ENCODE measurements at regions not wholly inside any gene's neighbourhood (a gene's known extent, or its start where the extent isn't known, plus 50 kb on each side); places are given as distances from the start of the nearest gene placed in this dataset.

DNA sequence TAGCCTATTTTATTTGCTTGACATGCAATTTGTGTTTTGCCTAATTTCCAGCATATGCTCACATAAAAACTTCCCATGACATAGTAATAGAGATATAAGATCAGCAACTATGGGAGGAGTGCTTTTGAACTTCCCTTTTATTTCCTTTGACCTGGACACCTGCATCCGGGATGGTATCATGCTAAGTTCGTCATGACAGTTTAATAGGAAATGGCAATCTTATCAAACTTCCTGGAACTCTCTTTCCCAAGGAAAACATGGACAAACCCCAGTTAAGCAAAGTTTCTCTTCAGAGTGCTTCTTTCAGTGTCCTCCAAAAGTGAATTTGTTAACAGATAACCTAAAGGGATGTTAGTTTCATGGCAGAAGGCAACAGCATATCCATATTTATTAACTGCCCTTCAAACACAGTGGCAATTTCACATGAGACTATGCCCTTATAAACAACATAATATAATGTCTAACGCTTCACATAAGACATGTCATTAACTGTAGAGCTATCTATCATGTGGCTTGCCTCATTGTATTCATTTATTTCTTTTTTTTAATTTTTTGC lies 474.7 kb upstream of the SEMA3A start:
- Histone ChIP-seq H3K27ac (ENCODE audit: low read length) (no peak overlapping the region), H3K4me1 (ENCODE audit: control insufficient read depth, insufficient read depth, low read length) (peaks cover 4% of the 10 kb centered on the region), H3K4me3 (ENCODE audit: low read length) (no peak overlapping the region), H3K9me3 (ENCODE audit: control insufficient read depth, low read length) (no peaks in the 10 kb centered on the region), H3K27me3 (ENCODE audit: control insufficient read depth, insufficient read depth) (no peaks in the 10 kb centered on the region)
- DNase-seq (no peak), ATAC-seq (peak; percentile 54 to 91)
- 46% methylated on average over 3 of the region's 3 CpGs for WGBS
- intact Hi-C loops (cut with DNase I): no loop called here

DNA sequence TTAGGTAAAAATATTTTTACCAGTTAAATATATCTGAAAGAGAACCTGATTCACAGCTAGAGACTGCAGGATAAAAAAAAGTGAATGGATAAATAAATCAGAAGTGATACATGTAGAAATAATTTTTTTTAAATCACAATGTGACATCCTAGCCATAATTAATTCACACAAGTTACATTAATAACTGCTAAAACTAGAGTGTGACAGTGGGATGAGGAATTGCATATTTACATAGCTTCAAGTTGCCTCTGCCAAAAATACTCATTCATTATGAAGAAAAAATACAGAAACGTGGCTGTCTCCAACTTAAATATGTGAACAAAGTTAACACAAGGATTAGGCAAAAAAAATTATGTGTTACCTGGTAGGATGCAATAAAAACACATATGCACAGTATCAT lies 473.5 kb upstream of the SEMA3A start:
- Histone ChIP-seq H3K9me3 (ENCODE audit: control insufficient read depth, low read length) (no peaks in the 10 kb centered on the region), H3K27ac (ENCODE audit: low read length) (no peak overlapping the region), H3K4me1 (ENCODE audit: control insufficient read depth, insufficient read depth, low read length) (peaks cover 3% of the 10 kb centered on the region), H3K27me3 (ENCODE audit: control insufficient read depth, insufficient read depth) (no peaks in the 10 kb centered on the region), H3K4me3 (ENCODE audit: low read length) (no peak overlapping the region)
- 53% methylated on average over 1 of the region's 1 CpG for WGBS
- intact Hi-C loops (cut with DNase I): no loop called here
- ATAC-seq (no peak), DNase-seq (no peak)

- Histone ChIP-seq H3K4me3 (ENCODE audit: low read length) (no peak overlapping the region), H3K4me1 (ENCODE audit: control insufficient read depth, insufficient read depth, low read length) (no peaks in the 10 kb centered on the region), H3K9me3 (ENCODE audit: control insufficient read depth, low read length) (no peaks in the 10 kb centered on the region), H3K27ac (ENCODE audit: low read length) (no peak overlapping the region), H3K27me3 (ENCODE audit: control insufficient read depth, insufficient read depth) (no peaks in the 10 kb centered on the region)
- ATAC-seq (no peak), DNase-seq (no peak)
- 48% methylated on average over 2 of the region's 2 CpGs for WGBS
- intact Hi-C loops (cut with DNase I): no loop called here
These were observed 472.1 kb upstream of the SEMA3A start for GRCh38 chr7:84666651-84667050.

GRCh38 chr7:84665339-84665738 lies 470.8 kb upstream of the SEMA3A start:
- no peak for ATAC-seq

GRCh38 chr7:84664626-84665025 lies 470.0 kb upstream of the SEMA3A start:
- H3K9me3 ChIP-seq (ENCODE audit: control insufficient read depth, low read length): no peaks in the 10 kb centered on the region
- WGBS: 88% methylated on average over 1 of the region's 1 CpG
- no peak for ATAC-seq
- no peak for DNase-seq
- no peak overlapping the region for H3K4me3 ChIP-seq (ENCODE audit: low read length)
- no peaks in the 10 kb centered on the region for H3K4me1 ChIP-seq (ENCODE audit: control insufficient read depth, insufficient read depth, low read length)
- no peak overlapping the region for H3K27ac ChIP-seq (ENCODE audit: low read length)
- no peaks in the 10 kb centered on the region for H3K27me3 ChIP-seq (ENCODE audit: control insufficient read depth, insufficient read depth)
- intact Hi-C loops (cut with DNase I): no loop called here

More at GRCh38 chr7:84665339-84665738, 470.8 kb upstream of the SEMA3A start:
- DNase-seq: no peak
- Histone ChIP-seq H3K4me3 (ENCODE audit: low read length) (no peak overlapping the region), H3K27ac (ENCODE audit: low read length) (no peak overlapping the region), H3K27me3 (ENCODE audit: control insufficient read depth, insufficient read depth) (no peaks in the 10 kb centered on the region), H3K9me3 (ENCODE audit: control insufficient read depth, low read length) (no peaks in the 10 kb centered on the region), H3K4me1 (ENCODE audit: control insufficient read depth, insufficient read depth, low read length) (no peaks in the 10 kb centered on the region)
- intact Hi-C loops (cut with DNase I): no loop called here
- 86% methylated on average over 2 of the region's 2 CpGs for WGBS

DNA sequence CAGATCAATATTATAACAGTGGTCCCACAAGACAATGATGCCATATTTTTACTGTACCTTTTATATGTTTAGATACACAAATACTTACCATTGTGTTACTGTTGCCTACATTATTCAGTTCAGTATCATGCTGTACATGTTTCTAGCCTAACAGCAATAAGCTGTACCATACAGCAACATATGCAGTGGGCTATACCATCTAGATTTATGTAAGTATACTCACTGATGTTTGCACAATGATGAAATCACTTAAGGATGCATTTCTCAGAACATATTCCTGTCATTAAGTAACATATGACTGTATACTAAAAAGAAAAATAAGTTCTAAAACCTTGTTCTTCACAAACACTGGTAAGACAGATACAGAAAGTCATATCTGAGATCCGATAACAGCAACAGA lies 468.6 kb upstream of the SEMA3A start:
- DNase-seq (no peak), ATAC-seq (no peak)
- no peaks in the 10 kb centered on the region for H3K4me1 ChIP-seq (ENCODE audit: control insufficient read depth, insufficient read depth, low read length)
- H3K4me3 ChIP-seq (ENCODE audit: low read length): no peak overlapping the region
- no peaks in the 10 kb centered on the region for H3K9me3 ChIP-seq (ENCODE audit: control insufficient read depth, low read length)
- H3K27ac ChIP-seq (ENCODE audit: low read length): no peak overlapping the region
- no peaks in the 10 kb centered on the region for H3K27me3 ChIP-seq (ENCODE audit: control insufficient read depth, insufficient read depth)
- intact Hi-C loops (cut with DNase I): no loop called here
- WGBS: 82% methylated on average over 1 of the region's 1 CpG

DNA sequence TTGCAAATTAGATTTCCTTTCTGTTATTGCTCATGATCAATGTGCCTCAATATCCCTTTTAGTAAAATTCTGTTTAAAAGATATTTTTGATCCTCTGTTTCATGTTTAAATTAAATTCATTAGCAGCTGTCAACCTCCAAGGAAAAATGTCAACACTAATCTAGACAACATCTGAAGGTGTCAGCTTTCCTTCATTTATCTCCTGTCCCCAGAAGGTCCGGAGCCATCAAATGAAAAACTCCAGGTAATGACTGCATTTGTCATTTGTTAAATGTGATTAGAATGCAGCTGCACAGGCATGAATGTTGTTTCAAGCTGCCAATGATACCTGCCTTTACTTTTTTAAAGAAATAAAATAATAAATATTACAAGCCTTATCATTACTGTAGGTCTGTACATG lies 463.7 kb upstream of the SEMA3A start:
- intact Hi-C loops (cut with DNase I): no loop called here
- H3K4me3 ChIP-seq (ENCODE audit: low read length): no peak overlapping the region
- no peak overlapping the region for H3K27ac ChIP-seq (ENCODE audit: low read length)
- WGBS: 75% methylated on average over 1 of the region's 1 CpG
- no peaks in the 10 kb centered on the region for H3K27me3 ChIP-seq (ENCODE audit: control insufficient read depth, insufficient read depth)
- no peaks in the 10 kb centered on the region for H3K4me1 ChIP-seq (ENCODE audit: control insufficient read depth, insufficient read depth, low read length)
- DNase-seq: no peak
- ATAC-seq: no peak
- no peaks in the 10 kb centered on the region for H3K9me3 ChIP-seq (ENCODE audit: control insufficient read depth, low read length)

GRCh38 chr7:84654273-84654672 lies 459.7 kb upstream of the SEMA3A start:
- 78% methylated on average over 1 of the region's 1 CpG for WGBS
- DNase-seq (no peak), ATAC-seq (no peak)
- no peak overlapping the region for H3K4me3 ChIP-seq (ENCODE audit: low read length)
- no peaks in the 10 kb centered on the region for H3K27me3 ChIP-seq (ENCODE audit: control insufficient read depth, insufficient read depth)
- intact Hi-C loops (cut with DNase I): no loop called here
- H3K4me1 ChIP-seq (ENCODE audit: control insufficient read depth, insufficient read depth, low read length): no peaks in the 10 kb centered on the region
- no peaks in the 10 kb centered on the region for H3K9me3 ChIP-seq (ENCODE audit: control insufficient read depth, low read length)
- H3K27ac ChIP-seq (ENCODE audit: low read length): no peak overlapping the region

DNA sequence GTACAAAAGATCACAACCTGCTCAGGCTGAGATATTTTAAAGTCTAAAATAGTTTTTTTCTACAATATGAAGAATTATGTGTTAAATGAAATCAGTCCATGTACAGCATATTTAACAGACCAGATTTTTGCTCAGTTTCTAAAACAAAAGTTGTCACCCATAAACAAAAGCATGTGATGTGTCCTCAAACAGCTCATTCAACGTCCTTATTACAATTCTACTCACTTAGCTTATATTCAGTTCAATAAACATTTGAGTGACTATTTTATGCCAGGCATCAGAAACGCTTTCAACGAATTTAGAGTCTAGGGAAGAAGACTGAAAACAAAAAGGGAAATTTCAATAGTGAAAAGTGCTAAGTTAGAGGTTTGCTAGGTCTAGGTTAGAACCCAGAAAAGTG lies 457.3 kb upstream of the SEMA3A start:
- WGBS: 90% methylated on average over 3 of the region's 3 CpGs
- Histone ChIP-seq H3K9me3 (ENCODE audit: control insufficient read depth, low read length) (no peaks in the 10 kb centered on the region), H3K27me3 (ENCODE audit: control insufficient read depth, insufficient read depth) (no peaks in the 10 kb centered on the region), H3K4me1 (ENCODE audit: control insufficient read depth, insufficient read depth, low read length) (no peaks in the 10 kb centered on the region), H3K4me3 (ENCODE audit: low read length) (no peak overlapping the region), H3K27ac (ENCODE audit: low read length) (no peak overlapping the region)
- DNase-seq: no peak
- ATAC-seq: no peak
- intact Hi-C loops (cut with DNase I): no loop called here

- WGBS: 66% methylated on average over 2 of the region's 2 CpGs
These were observed 453.5 kb upstream of the SEMA3A start for GRCh38 chr7:84647797-84648757.

DNA sequence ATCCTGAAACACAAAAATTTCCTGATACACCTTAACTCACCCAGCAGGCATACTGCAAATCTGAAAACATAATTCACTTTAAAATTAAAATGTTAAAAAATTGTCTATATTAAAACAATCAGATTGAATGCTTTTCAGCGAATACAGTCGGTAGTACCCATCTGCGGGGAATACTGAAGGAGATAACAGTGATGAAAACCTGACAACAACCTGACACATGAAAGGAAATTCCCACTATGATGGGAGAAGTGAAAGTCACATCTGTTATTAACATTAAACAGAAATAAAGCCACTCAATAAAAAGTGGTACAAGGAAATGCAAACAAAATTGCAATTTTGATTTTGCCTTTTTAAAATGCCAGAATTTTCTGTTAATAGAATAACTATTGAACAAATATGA lies 448.0 kb upstream of the SEMA3A start:
- Histone ChIP-seq H3K27me3 (ENCODE audit: control insufficient read depth, insufficient read depth) (no peaks in the 10 kb centered on the region), H3K9me3 (ENCODE audit: control insufficient read depth, low read length) (no peaks in the 10 kb centered on the region), H3K27ac (ENCODE audit: low read length) (no peak overlapping the region), H3K4me3 (ENCODE audit: low read length) (no peak overlapping the region), H3K4me1 (ENCODE audit: control insufficient read depth, insufficient read depth, low read length) (peaks cover 1% of the 10 kb centered on the region)
- no peak for ATAC-seq
- 44% methylated on average over 3 of the region's 3 CpGs for WGBS
- DNase-seq: no peak
- intact Hi-C loops (cut with DNase I): no loop called here

More at GRCh38 chr7:84647797-84648757, 453.5 kb upstream of the SEMA3A start:
- DNase-seq: no peak
- H3K27ac ChIP-seq (ENCODE audit: low read length): no peak overlapping the region
- H3K4me1 ChIP-seq (ENCODE audit: control insufficient read depth, insufficient read depth, low read length): no peaks in the 10 kb centered on the region
- H3K4me3 ChIP-seq (ENCODE audit: low read length): no peak overlapping the region
- H3K27me3 ChIP-seq (ENCODE audit: control insufficient read depth, insufficient read depth): no peaks in the 10 kb centered on the region
- no peak for ATAC-seq
- intact Hi-C loops (cut with DNase I): no loop called here
- no peaks in the 10 kb centered on the region for H3K9me3 ChIP-seq (ENCODE audit: control insufficient read depth, low read length)

Data from right cardiac atrium (tissue), 5 donors.